GM12875 (cell line): ENCODE measurements at regions not wholly inside any gene's neighbourhood (a gene's known extent, or its start where the extent isn't known, plus 50 kb on each side); places are given as distances from the start of the nearest gene placed in this dataset.

ENCODE experiments used
- H3K4me3 ChIP-seq: one replicate; pipeline ENCODE4 v1.5.1; 2011; ENCODE audit warnings: low read depth, low read length, control low read depth
- CTCF ChIP-seq: IDR thresholded peaks from 2 replicates; pipeline ENCODE4 v1.5.1; 2011; ENCODE audit warnings: low read depth, mild to moderate bottlenecking, control low read depth, inconsistent platforms, low read length, moderate library complexity, borderline replicate concordance; ENCODE audit not compliant: insufficient read depth

- H3K4me3 ChIP-seq, result no peak overlapping the region
- no peak for TF ChIP-seq CTCF
These were observed 691.5 kb upstream of the POU3F2 start for GRCh38 chr6:98142839-98143238.

DNA sequence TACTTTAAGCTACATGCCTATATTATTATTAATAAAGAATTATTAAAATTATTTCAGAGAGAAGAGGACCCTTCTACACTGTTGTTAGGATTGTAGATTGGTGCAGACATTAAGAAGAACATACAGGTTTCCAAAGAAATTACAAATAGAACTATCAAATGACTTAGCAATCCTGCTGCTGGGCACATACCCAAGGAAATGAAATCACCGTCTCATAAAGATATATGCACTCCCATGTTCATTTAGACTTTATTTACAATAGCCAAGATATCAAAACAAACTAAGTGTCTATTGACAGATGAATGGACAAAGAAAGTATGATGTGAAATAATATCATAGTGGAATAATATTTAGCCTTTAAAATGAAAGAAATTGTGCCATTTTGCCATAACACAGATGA is 687.7 kb upstream of the POU3F2 start:
- no peak for TF ChIP-seq CTCF
- H3K4me3 ChIP-seq, result no peak overlapping the region

- H3K4me3 ChIP-seq, result no peak overlapping the region
- TF ChIP-seq CTCF, result no peak
These were observed 677.8 kb upstream of the POU3F2 start for GRCh38 chr6:98156580-98156979.

- no peak for TF ChIP-seq CTCF
- H3K4me3 ChIP-seq, result no peak overlapping the region
These were observed 654.8 kb upstream of the POU3F2 start for GRCh38 chr6:98179606-98180005.

DNA sequence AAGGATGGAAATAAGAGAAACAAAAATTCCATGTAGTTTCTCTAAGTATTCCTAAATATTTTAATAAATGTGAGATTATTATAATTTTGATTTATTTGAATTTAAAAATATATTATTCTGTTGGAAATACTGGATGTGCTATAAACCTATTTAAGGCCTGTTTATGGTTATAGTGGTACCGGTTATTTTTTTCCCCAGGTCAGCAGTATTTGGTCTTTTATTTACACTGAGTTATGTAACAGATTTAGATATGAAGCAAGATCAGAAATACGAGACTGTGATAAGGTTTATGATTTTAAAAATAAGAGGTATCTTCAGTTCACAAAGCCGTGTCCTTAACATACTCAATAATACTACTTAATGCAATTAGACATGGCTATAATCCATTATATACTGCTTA is 634.3 kb upstream of the POU3F2 start:
- no peak for TF ChIP-seq CTCF
- no peak overlapping the region for H3K4me3 ChIP-seq

GRCh38 chr6:98203170-98203806 is 631.1 kb upstream of the POU3F2 start:
- no peak overlapping the region for H3K4me3 ChIP-seq
- TF ChIP-seq CTCF, result no peak

DNA sequence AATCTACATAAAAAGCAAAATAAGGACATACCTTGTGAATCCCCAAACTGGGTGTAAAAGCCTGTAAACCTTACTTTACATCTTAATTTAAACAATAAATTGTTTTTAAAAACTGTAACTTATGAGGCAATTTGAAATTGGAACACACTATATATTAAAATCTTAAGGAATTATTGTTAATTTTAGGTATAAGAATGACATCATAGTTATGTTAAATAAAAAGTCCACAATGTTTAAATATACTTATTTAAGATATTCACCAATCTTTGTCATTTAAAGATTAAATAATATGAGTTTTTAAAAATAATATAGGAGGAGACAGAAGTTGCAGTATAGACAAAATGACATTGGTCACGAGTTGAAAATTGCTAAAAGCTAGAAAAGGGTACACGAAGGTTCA is 621.9 kb upstream of the POU3F2 start:
- H3K4me3 ChIP-seq, result no peak overlapping the region
- no peak for TF ChIP-seq CTCF
